GM18505 (cell line): ENCODE measurements at regions not wholly inside any gene's neighbourhood (a gene's known extent, or its start where the extent isn't known, plus 50 kb on each side); places are given as distances from the start of the nearest gene placed in this dataset.

Experiments
- ATAC-seq: cut with Tn5 transposase; IDR thresholded peaks from one replicate; pipeline ENCODE4 v1.9.1; 2021; ENCODE audit not compliant: unreplicated experiment
- POLR2A ChIP-seq: IDR thresholded peaks from 4 replicates; pipeline ENCODE4 v1.6.1; 2011; ENCODE audit warnings: borderline replicate concordance; ENCODE audit not compliant: insufficient read depth, insufficient read length; ENCODE audit errors: extremely low read depth

DNA sequence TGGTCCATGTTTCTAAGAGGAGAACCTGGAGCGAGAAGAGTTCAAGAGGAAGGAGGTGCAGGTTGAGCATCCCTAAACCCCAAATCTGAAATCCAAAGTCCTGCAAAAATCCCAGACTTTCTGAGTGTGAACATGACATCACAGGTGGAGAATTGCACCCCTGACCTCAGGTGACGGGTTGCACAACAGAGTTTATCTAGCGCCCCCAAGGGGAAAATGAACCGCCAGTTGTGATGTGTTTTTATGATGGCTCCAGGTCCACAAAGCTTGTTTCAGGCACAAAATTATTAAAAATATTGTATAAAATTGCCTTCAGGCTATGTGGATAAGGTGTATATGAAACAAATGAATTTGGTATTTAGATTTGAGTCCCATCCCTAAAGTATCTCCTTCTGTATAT lies 420.0 kb downstream of the GABRB3 start:
- TF ChIP-seq POLR2A, result no peak
- no peak for ATAC-seq

GRCh38 chr15:26352406-26352805 lies 420.5 kb downstream of the GABRB3 start:
- no peak for ATAC-seq
- TF ChIP-seq POLR2A, result no peak

- no peak for ATAC-seq
- no peak for TF ChIP-seq POLR2A
These were observed 447.4 kb downstream of the GABRB3 start for GRCh38 chr15:26325495-26325894.

GRCh38 chr15:26323566-26323965 lies 449.3 kb downstream of the GABRB3 start:
- no peak for ATAC-seq
- no peak for TF ChIP-seq POLR2A

GRCh38 chr15:26318689-26319088 lies 454.2 kb downstream of the GABRB3 start:
- no peak for ATAC-seq
- TF ChIP-seq POLR2A, result no peak

- TF ChIP-seq POLR2A, result no peak
- no peak for ATAC-seq
These were observed 451.4 kb upstream of the ATP10A start for GRCh38 chr15:26314577-26314976.

- ATAC-seq, result no peak
- no peak for TF ChIP-seq POLR2A
These were observed 448.6 kb upstream of the ATP10A start for GRCh38 chr15:26311710-26312236.

DNA sequence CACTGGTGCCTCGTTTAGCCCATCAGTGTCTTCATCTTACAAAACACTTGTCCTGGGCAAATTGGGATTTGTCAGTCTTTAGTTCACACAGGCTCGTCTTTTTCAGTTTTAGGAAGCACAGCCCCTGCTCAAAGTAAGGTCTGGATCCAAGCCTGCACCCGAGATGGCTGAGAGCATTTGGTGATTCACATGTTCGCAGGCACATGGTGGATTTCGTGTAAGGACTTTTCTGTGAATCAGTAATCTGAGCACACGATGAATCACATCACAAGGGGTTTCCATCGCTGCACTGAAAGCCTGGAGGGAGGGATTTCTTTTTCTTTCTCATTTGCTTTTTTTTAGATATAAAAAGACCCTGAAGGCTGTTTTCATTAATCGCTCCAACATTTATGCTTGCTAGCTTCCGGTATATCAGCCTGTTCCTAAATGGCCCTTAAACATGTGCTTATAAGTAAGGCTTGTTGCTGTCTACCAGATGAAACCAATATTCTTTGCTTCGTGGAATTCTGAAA lies 435.6 kb upstream of the ATP10A start:
- TF ChIP-seq POLR2A, result no peak

DNA sequence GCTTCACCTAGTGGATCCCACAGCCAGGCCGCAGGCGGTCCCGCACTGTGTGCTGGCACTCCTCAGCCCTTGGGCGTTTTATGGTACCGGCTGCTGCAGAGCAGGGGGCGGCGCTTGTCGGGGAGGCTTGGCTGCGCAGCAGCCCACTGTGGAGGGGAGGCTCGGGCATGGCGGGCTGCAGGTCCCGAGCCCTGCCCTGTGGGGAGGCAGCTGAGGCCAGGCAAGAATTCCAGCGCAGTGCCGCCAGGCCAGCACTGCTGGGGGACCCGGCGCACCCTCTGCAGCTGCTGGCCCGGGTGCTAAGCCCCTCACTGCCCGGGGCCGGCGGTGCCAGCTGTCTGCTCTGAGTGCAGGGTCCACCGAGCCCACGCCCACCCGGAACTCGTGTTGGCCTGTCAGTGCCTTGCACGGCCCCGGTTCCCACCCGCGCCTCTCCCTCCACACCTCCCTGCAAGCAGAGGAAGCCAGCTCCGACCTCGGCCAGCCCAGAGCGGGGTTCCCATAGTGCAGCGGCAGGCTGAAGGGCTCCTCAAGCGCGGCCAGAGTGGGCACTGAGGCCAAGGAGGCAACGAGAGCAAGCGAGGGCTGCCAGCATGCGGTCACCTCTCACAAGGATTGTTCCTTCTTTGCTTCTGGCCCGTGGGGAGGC lies 435.0 kb upstream of the ATP10A start:
- no peak for TF ChIP-seq POLR2A
- ATAC-seq, result no peak

More for the DNA sequence above, 435.6 kb upstream of the ATP10A start:
- no peak for ATAC-seq

- no peak for ATAC-seq
- no peak for TF ChIP-seq POLR2A
These were observed 432.4 kb upstream of the ATP10A start for GRCh38 chr15:26295336-26296085.

DNA sequence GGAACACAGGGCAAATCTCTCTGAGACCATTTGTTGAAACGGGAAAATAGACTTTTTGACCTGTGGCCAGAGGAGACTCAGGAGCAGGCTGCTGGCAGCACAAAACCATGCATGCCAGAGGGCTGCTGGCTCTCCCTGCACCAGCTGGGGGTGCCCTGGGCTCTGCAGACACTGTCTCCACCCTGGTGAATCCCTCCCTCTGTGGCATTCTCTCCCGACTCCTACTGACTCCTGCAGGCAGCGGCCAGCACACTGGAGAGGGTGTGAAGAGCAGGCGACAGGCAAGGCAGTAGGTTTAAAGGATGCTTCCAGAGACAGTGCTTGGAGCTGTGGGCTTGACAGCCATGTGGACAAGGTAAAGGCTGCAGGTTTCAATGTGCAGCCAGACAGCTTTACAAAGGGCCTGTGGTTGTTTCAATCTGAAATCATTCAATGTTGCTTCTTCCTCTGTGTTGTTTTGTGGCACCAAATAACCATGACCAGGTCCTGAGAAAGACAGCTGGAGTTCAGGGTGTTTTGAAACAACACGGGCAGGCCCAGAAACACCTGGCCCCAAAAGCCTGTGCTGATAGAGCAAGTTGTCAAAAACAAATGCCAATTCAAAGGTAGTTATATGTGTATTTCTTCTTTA lies 431.0 kb upstream of the ATP10A start:
- TF ChIP-seq POLR2A, result no peak
- ATAC-seq, result no peak

GRCh38 chr15:26287381-26287780 lies 424.3 kb upstream of the ATP10A start:
- TF ChIP-seq POLR2A, result no peak
- no peak for ATAC-seq

- no peak for TF ChIP-seq POLR2A
- no peak for ATAC-seq
These were observed 417.2 kb upstream of the ATP10A start for GRCh38 chr15:26280281-26280680.

DNA sequence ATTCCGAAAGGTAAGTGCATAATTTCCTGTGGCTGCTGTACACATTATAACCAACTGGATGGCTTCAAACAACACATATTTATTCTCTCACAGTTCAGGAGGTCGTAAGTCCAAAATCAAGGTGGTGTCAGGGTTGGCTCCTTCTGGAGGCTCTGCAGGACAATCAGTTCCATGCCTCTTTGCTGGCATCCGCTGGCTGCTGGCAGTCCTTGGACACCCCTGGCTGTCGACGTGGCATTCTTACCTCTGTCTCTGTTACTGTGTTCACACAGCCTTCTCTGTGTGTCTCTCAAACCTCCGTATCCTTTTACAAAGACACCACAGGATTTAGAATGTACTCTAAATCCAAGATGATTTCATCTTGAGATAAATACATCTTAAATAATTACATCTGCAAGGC lies 398.8 kb upstream of the ATP10A start:
- no peak for ATAC-seq
- no peak for TF ChIP-seq POLR2A

GRCh38 chr15:26261413-26261812 lies 398.3 kb upstream of the ATP10A start:
- no peak for ATAC-seq

More at GRCh38 chr15:26261413-26261812, 398.3 kb upstream of the ATP10A start:
- no peak for TF ChIP-seq POLR2A
